GM12878 (cell line): ENCODE measurements at regions not wholly inside any gene's neighbourhood (a gene's known extent, or its start where the extent isn't known, plus 50 kb on each side); places are given as distances from the start of the nearest gene placed in this dataset.

Experiments used
- CBX3 ChIP-seq: fragments of 200-600 bp; sonication (generic); IDR thresholded peaks from 2 replicates; pipeline ENCODE4 v1.6.1; 2016; ENCODE audit warnings: low read depth, borderline replicate concordance
- CREM ChIP-seq: IDR thresholded peaks from 2 replicates; pipeline ENCODE4 v1.6.1; 2014; ENCODE audit warnings: antibody characterized with exemption, low read depth
- HDAC2 ChIP-seq: fragments of 200-600 bp; sonication (generic); IDR thresholded peaks from 2 replicates; pipeline ENCODE4 v1.6.1; 2017
- IRF4 ChIP-seq: IDR thresholded peaks from 2 replicates; pipeline ENCODE4 v1.6.1; 2011; ENCODE audit warnings: low read depth, low read length
- KAT2A ChIP-seq: conservative IDR thresholded peaks from 2 replicates; pipeline ENCODE4 v1.6.1; 2011; ENCODE audit warnings: low read depth, low read length; ENCODE audit not compliant: control insufficient read depth
- POLR2A ChIP-seq: IDR thresholded peaks from 2 replicates; pipeline ENCODE4 v1.6.1; 2011; ENCODE audit warnings: low read depth, mild to moderate bottlenecking, low read length
- POLR2AphosphoS5 ChIP-seq: IDR thresholded peaks from 2 replicates; pipeline ENCODE4 v1.6.1; 2011; ENCODE audit warnings: mild to moderate bottlenecking, low read length, inconsistent platforms
- RELA ChIP-seq: fragments of 450-650 bp; IDR thresholded peaks from 2 replicates; pipeline ENCODE4 v1.8.0; 2014; ENCODE audit warnings: borderline replicate concordance; ENCODE audit not compliant: partially characterized antibody
- SP1 ChIP-seq: IDR thresholded peaks from one replicate; pipeline ENCODE4 v1.6.1; 2011; ENCODE audit warnings: low read depth, low read length
- WRNIP1 ChIP-seq: IDR thresholded peaks from 2 replicates; pipeline ENCODE4 v1.6.1; 2011; ENCODE audit warnings: low read depth, low read length, improper control_type of control experiment, borderline replicate concordance
- TF ChIP-seq, protein P1 (sequence below), 3 experiments: IDR thresholded peaks in 2 of 3; conservative IDR thresholded peaks in 1 of 3; 2 replicates each; pipeline ENCODE4 v1.5.1; 2011; ENCODE audit warnings: low read depth in 3 of 3, low read length in 3 of 3, mild to moderate bottlenecking in 3 of 3, control low read depth in 2 of 3, moderate library complexity in 2 of 3, inconsistent platforms in 1 of 3, mixed read lengths in 1 of 3; ENCODE audit not compliant: control insufficient read depth in 2 of 3, insufficient read depth in 1 of 3; ENCODE audit errors: extremely low read depth in 1 of 3

GRCh38 chr22:22168190-22168940 lies 76.2 kb upstream of the VPREB1 start:
- TF ChIP-seq KAT2A (no peak), SP1 (no peak), POLR2AphosphoS5 (peak; percentile 61), HDAC2 (no peak), POLR2A (no peak; the same call in 1 of the 2 replicates), CBX3 (no peak), WRNIP1 (no peak), RELA (peak; percentile 12), CREM (no peak), IRF4 (no peak)
- TF ChIP-seq, protein P1, sequence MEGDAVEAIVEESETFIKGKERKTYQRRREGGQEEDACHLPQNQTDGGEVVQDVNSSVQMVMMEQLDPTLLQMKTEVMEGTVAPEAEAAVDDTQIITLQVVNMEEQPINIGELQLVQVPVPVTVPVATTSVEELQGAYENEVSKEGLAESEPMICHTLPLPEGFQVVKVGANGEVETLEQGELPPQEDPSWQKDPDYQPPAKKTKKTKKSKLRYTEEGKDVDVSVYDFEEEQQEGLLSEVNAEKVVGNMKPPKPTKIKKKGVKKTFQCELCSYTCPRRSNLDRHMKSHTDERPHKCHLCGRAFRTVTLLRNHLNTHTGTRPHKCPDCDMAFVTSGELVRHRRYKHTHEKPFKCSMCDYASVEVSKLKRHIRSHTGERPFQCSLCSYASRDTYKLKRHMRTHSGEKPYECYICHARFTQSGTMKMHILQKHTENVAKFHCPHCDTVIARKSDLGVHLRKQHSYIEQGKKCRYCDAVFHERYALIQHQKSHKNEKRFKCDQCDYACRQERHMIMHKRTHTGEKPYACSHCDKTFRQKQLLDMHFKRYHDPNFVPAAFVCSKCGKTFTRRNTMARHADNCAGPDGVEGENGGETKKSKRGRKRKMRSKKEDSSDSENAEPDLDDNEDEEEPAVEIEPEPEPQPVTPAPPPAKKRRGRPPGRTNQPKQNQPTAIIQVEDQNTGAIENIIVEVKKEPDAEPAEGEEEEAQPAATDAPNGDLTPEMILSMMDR (IDR thresholded peaks at IDR 0.05 in 2 of 3, conservative IDR thresholded peaks at IDR 0.05 in 1 of 3; ENCODE audit: control insufficient read depth in 2 of 3, extremely low read depth in 1 of 3, insufficient read depth in 1 of 3, low read depth in 3 of 3, low read length in 3 of 3): no peak
